ENCODE measurements at regions not wholly inside any gene's neighbourhood (a gene's known extent, or its start where the extent isn't known, plus 50 kb on each side); places are given as distances from the start of the nearest gene placed in this dataset.

DNA sequence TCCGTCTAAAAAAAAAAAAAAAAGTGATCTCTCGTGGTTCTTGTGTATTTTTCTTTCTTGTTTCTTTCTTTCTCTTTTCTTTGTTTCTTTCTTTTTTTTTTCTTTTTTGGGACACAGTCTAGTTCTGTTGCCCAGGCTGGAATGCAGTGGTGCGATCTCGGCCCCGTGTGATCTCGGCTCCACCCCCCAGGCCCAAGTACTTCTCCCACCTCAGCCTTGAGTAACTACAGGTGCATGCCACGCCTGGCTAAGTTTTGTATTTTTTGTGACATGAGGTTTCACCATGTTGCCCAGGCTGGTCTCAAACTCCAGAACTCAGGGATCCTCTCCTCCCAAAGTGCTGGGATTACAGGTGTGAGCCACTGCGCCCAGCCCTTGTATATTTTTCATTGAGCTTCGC is 91.4 kb downstream of the TMEM237 start:
- no TSS peak for BruUV-seq (replicated peaks)
- Histone ChIP-seq H2BK5ac (ENCODE audit: low read depth, low read length, poor library complexity, severe bottlenecking) (no peak overlapping the region), H3K9me1 (ENCODE audit: insufficient read depth, low read length) (no peaks in the 10 kb centered on the region), H2BK15ac (ENCODE audit: low read depth, low read length) (no peak overlapping the region), H3K36me3 (ENCODE audit: control insufficient read depth, insufficient read depth, low read length) (no peaks in the 10 kb centered on the region), H3K4me3 (ENCODE audit: insufficient read depth, low read depth, low read length) (no peak overlapping the region), H2BK20ac (ENCODE audit: low read depth, low read length) (no peak overlapping the region), H2AK5ac (ENCODE audit: low read depth, low read length) (no peak overlapping the region), H4K20me1 (ENCODE audit: insufficient read depth, low read length) (no peaks in the 10 kb centered on the region), H3K23ac (ENCODE audit: low read depth, low read length) (no peak overlapping the region), H3K4me2 (ENCODE audit: low read depth, low read length) (no peak overlapping the region), H2BK120ac (ENCODE audit: low read depth, low read length) (no peak overlapping the region), H3K4ac (ENCODE audit: low read depth, low read length) (no peak overlapping the region), H4K8ac (ENCODE audit: low read depth in 2 of 2, low read length in 2 of 2) (no peak overlapping the region), H3K27ac (ENCODE audit: insufficient read depth, low read length) (no peak overlapping the region), H3K56ac (ENCODE audit: extremely low read depth, insufficient read depth, low read length) (no peak overlapping the region), H3K27me3 (ENCODE audit: control insufficient read depth, insufficient read depth, low read length) (no peaks in the 10 kb centered on the region), H2AK9ac (replicated peaks; ENCODE audit: low read depth, low read length, poor library complexity) (no peak overlapping the region), H3K9me3 (ENCODE audit: control insufficient read depth, insufficient read depth, low read length) (no peaks in the 10 kb centered on the region), H4K5ac (ENCODE audit: low read depth, low read length) (no peak overlapping the region), H3K14ac (replicated peaks; ENCODE audit: low read depth, low read length) (no peak overlapping the region), H3K79me1 (ENCODE audit: low read depth in 1 of 2, low read length in 2 of 2) (no peaks in the 10 kb centered on the region), H4K91ac (ENCODE audit: insufficient read depth, low read depth, low read length) (no peak overlapping the region), H3K9ac (ENCODE audit: low read depth, low read length) (no peak overlapping the region), H3K18ac (ENCODE audit: low read depth, low read length) (no peak overlapping the region), H3K4me1 (ENCODE audit: control insufficient read depth, insufficient read depth, low read length) (no peaks in the 10 kb centered on the region), H2AFZ (replicated peaks; ENCODE audit: low read length, poor library complexity) (no peak overlapping the region)
- dilution Hi-C loops (cut with HindIII; ENCODE audit: low sequenced_read_pairs, unreplicated experiment) (no loop called here), in situ Hi-C loops (cut with MboI; ENCODE audit: low sequenced_read_pairs) (no loop called here), intact Hi-C loops (cut with micrococcal nuclease) (loop anchor here (5.0 kb wide), 1 partner anchor 60 kb away; no protein-coding TSS in a partner anchor)
- WGBS, 2 experiments (ENCODE audit: extremely low coverage in 2 of 2, insufficient read length in 1 of 2), result no CpG with 5 or more reads among the region's 9 CpGs
- ChIA-PET POLR2A (ENCODE audit: unreplicated experiment) (no interaction called here), CTCF (no interaction called here)
- TF ChIP-seq NFE2L2 (IDR thresholded peaks at IDR 0.05; ENCODE audit: low read depth, low read length) (no peak), CHD1 (IDR thresholded peaks at IDR 0.05; ENCODE audit: low read depth, low read length) (no peak), MAFK (IDR thresholded peaks at IDR 0.05; ENCODE audit: low read depth, low read length) (no peak), FOS (IDR thresholded peaks at IDR 0.05; ENCODE audit: low read depth, low read length) (no peak), BHLHE40 (IDR thresholded peaks at IDR 0.05; ENCODE audit: low read depth, low read length) (no peak), RCOR1 (IDR thresholded peaks at IDR 0.05; ENCODE audit: insufficient replicate concordance, low read length) (no peak), CEBPB (IDR thresholded peaks at IDR 0.05; ENCODE audit: low read depth, low read length) (no peak), RFX5 (IDR thresholded peaks at IDR 0.05; ENCODE audit: low read depth, low read length) (no peak), RAD21 (IDR thresholded peaks at IDR 0.05; ENCODE audit: low read length) (no peak), MAZ (IDR thresholded peaks at IDR 0.05; ENCODE audit: borderline replicate concordance, low read depth, low read length) (no peak), MXI1 (IDR thresholded peaks at IDR 0.05; ENCODE audit: borderline replicate concordance, low read depth, low read length) (no peak), SMC3 (IDR thresholded peaks at IDR 0.05; ENCODE audit: low read depth, low read length) (no peak), POLR2A (IDR thresholded peaks at IDR 0.05; ENCODE audit: low read depth, low read length) (no peak)
- TF ChIP-seq, protein P1, sequence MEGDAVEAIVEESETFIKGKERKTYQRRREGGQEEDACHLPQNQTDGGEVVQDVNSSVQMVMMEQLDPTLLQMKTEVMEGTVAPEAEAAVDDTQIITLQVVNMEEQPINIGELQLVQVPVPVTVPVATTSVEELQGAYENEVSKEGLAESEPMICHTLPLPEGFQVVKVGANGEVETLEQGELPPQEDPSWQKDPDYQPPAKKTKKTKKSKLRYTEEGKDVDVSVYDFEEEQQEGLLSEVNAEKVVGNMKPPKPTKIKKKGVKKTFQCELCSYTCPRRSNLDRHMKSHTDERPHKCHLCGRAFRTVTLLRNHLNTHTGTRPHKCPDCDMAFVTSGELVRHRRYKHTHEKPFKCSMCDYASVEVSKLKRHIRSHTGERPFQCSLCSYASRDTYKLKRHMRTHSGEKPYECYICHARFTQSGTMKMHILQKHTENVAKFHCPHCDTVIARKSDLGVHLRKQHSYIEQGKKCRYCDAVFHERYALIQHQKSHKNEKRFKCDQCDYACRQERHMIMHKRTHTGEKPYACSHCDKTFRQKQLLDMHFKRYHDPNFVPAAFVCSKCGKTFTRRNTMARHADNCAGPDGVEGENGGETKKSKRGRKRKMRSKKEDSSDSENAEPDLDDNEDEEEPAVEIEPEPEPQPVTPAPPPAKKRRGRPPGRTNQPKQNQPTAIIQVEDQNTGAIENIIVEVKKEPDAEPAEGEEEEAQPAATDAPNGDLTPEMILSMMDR (conservative IDR thresholded peaks at IDR 0.05; ENCODE audit: low read depth, low read length), result no peak
- TF ChIP-seq, protein P2, sequence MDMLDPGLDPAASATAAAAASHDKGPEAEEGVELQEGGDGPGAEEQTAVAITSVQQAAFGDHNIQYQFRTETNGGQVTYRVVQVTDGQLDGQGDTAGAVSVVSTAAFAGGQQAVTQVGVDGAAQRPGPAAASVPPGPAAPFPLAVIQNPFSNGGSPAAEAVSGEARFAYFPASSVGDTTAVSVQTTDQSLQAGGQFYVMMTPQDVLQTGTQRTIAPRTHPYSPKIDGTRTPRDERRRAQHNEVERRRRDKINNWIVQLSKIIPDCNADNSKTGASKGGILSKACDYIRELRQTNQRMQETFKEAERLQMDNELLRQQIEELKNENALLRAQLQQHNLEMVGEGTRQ (IDR thresholded peaks at IDR 0.05; ENCODE audit: low read depth, low read length), result no peak
- TF ChIP-seq, protein P3, sequence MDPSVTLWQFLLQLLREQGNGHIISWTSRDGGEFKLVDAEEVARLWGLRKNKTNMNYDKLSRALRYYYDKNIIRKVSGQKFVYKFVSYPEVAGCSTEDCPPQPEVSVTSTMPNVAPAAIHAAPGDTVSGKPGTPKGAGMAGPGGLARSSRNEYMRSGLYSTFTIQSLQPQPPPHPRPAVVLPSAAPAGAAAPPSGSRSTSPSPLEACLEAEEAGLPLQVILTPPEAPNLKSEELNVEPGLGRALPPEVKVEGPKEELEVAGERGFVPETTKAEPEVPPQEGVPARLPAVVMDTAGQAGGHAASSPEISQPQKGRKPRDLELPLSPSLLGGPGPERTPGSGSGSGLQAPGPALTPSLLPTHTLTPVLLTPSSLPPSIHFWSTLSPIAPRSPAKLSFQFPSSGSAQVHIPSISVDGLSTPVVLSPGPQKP (IDR thresholded peaks at IDR 0.05; ENCODE audit: borderline replicate concordance, low read depth, low read length), result no peak
- DNase-seq, result no peak
- no peak for ATAC-seq (ENCODE audit: low read depth)
